ENCODE measurements at regions not wholly inside any gene's neighbourhood (a gene's known extent, or its start where the extent isn't known, plus 50 kb on each side); places are given as distances from the start of the nearest gene placed in this dataset.
"Not testable (repeated sequence)": the region's sequence is repeated elsewhere in the genome, so short reads cannot be mapped to it uniquely, and the experiment has no call there.

DNA sequence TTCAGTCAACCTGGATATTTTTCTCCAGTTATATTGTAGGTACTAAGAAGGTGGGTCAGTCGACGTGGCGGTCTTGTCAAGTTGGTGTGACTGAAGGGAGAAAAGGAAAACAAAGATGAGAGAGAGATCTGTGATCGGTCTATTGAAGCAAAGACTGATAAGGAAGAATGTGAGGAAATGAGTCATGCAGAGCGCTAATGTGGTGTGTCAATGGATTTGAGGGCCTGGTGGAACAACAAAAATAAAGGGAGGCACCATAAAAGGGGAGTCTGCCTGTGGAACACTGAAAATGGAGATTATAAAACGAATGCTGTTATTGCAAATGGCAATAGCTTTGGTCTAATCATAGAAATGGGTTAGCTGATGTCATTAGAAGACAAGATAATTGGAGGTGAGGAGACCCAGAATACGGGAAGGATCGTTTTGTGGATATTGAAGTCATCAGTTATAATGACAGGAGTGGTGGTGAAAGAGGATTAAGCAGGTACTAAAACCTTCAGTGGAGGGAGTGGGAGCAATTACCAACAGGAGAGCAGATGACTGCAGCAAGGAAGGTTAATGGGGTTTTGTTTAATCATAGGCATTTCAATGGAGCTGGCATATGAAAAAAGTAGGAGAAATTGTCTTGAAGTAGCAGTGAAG lies 599.1 kb upstream of the FSHR start:
- no peaks in the 10 kb centered on the region for H3K27me3 Mint-ChIP-seq
- intact Hi-C loops (cut with micrococcal nuclease): no loop called here
- no peaks in the 10 kb centered on the region for H3K9me3 Mint-ChIP-seq (ENCODE audit: insufficient read depth)
- H3K4me3 ChIP-seq (ENCODE audit: control extremely low read depth in 1 of 5, extremely low read depth in 1 of 5, insufficient read depth in 1 of 5, low read depth in 2 of 5, low read length in 4 of 5): no peak overlapping the region
- H3K9me3 ChIP-seq (ENCODE audit: control extremely low read depth in 1 of 3, control insufficient read depth in 2 of 3, insufficient read depth in 1 of 3, low read length in 2 of 3): no peaks in the 10 kb centered on the region
- ChIA-PET POLR2A (no interaction called here), CTCF (no interaction called here)
- H3K4me1 ChIP-seq (ENCODE audit: control insufficient read depth in 2 of 2, insufficient read depth in 2 of 2, low read length in 2 of 2): no peaks in the 10 kb centered on the region
- no peaks in the 10 kb centered on the region for H3K36me3 ChIP-seq (replicated peaks in 1 of 2; ENCODE audit: control extremely low read depth in 1 of 2, control insufficient read depth in 1 of 2, extremely low read depth in 1 of 2, insufficient read depth in 2 of 2, low read length in 1 of 2)
- no peak overlapping the region for H3K4me2 ChIP-seq (replicated peaks; ENCODE audit: low read depth, low read length, poor library complexity, severe bottlenecking)
- DNase-seq (no peak), ATAC-seq (ENCODE audit: low read depth) (no peak)
- TF ChIP-seq CTCF (IDR thresholded peaks at IDR 0.05) (no peak), EZH2 (IDR thresholded peaks at IDR 0.05; ENCODE audit: borderline replicate concordance, insufficient read depth, low read depth, low read length, poor library complexity, severe bottlenecking) (no peak)
- no peak overlapping the region for H3K27ac Mint-ChIP-seq
- no peaks in the 10 kb centered on the region for H3K27me3 ChIP-seq (replicated peaks in 1 of 4; ENCODE audit: control extremely low read depth in 1 of 4, control insufficient read depth in 3 of 4, insufficient read depth in 4 of 4, low read length in 3 of 4)
- no peaks in the 10 kb centered on the region for H4K20me1 ChIP-seq (ENCODE audit: control insufficient read depth, insufficient read depth, low read length, poor library complexity, severe bottlenecking)
- H2AFZ ChIP-seq (ENCODE audit: insufficient read depth, low read depth, low read length, poor library complexity, severe bottlenecking): no peak overlapping the region
- no peak overlapping the region for H3K9ac ChIP-seq (ENCODE audit: low read length)
- H3K4me1 Mint-ChIP-seq: no peaks in the 10 kb centered on the region
- H3K79me2 ChIP-seq (ENCODE audit: control insufficient read depth, insufficient read depth, low read length): no peaks in the 10 kb centered on the region
- H3K27ac ChIP-seq (ENCODE audit: low read length in 2 of 2): no peak overlapping the region
- 84% methylated on average over 8 of the region's 8 CpGs for WGBS (ENCODE audit: insufficient coverage)
- H3K4me3 Mint-ChIP-seq: no peak overlapping the region

- TF ChIP-seq EZH2 (IDR thresholded peaks at IDR 0.05; ENCODE audit: borderline replicate concordance, insufficient read depth, low read depth, low read length, poor library complexity, severe bottlenecking) (no peak), CTCF (IDR thresholded peaks at IDR 0.05) (no peak)
- H3K4me1 Mint-ChIP-seq: no peaks in the 10 kb centered on the region
- H3K9me3 Mint-ChIP-seq (ENCODE audit: insufficient read depth): peaks cover 6% of the 10 kb centered on the region
- ATAC-seq (ENCODE audit: low read depth) (no peak), DNase-seq (no peak)
- no peaks in the 10 kb centered on the region for H3K27me3 ChIP-seq (replicated peaks in 1 of 4; ENCODE audit: control extremely low read depth in 1 of 4, control insufficient read depth in 3 of 4, insufficient read depth in 4 of 4, low read length in 3 of 4)
- intact Hi-C loops (cut with micrococcal nuclease): no loop called here
- H3K27me3 Mint-ChIP-seq: no peaks in the 10 kb centered on the region
- no peak overlapping the region for H3K27ac Mint-ChIP-seq
- CTCF ChIA-PET: no interaction called here
- no peak overlapping the region for H3K9ac ChIP-seq (ENCODE audit: low read length)
- no peak overlapping the region for H3K4me2 ChIP-seq (replicated peaks; ENCODE audit: low read depth, low read length, poor library complexity, severe bottlenecking)
- H3K4me3 ChIP-seq (ENCODE audit: control extremely low read depth in 1 of 5, extremely low read depth in 1 of 5, insufficient read depth in 1 of 5, low read depth in 2 of 5, low read length in 4 of 5): no peak overlapping the region
- H3K79me2 ChIP-seq (ENCODE audit: control insufficient read depth, insufficient read depth, low read length): no peaks in the 10 kb centered on the region
- H4K20me1 ChIP-seq (ENCODE audit: control insufficient read depth, insufficient read depth, low read length, poor library complexity, severe bottlenecking): no peaks in the 10 kb centered on the region
- no CpG with 5 or more reads among the region's 2 CpGs for WGBS (ENCODE audit: insufficient coverage)
- H3K4me3 Mint-ChIP-seq: no peak overlapping the region
- POLR2A ChIA-PET: no interaction called here
- no peak overlapping the region for H3K27ac ChIP-seq (ENCODE audit: low read length in 2 of 2)
- H3K9me3 ChIP-seq (ENCODE audit: control extremely low read depth in 1 of 3, control insufficient read depth in 2 of 3, insufficient read depth in 1 of 3, low read length in 2 of 3): no peaks in the 10 kb centered on the region
- no peaks in the 10 kb centered on the region for H3K36me3 ChIP-seq (replicated peaks in 1 of 2; ENCODE audit: control extremely low read depth in 1 of 2, control insufficient read depth in 1 of 2, extremely low read depth in 1 of 2, insufficient read depth in 2 of 2, low read length in 1 of 2)
- H2AFZ ChIP-seq (ENCODE audit: insufficient read depth, low read depth, low read length, poor library complexity, severe bottlenecking): no peak overlapping the region
- H3K4me1 ChIP-seq (ENCODE audit: control insufficient read depth in 2 of 2, insufficient read depth in 2 of 2, low read length in 2 of 2): no peaks in the 10 kb centered on the region
Measured at GRCh38 chr2:49737606-49738005, 583.3 kb upstream of the FSHR start.

- H3K79me2 ChIP-seq (ENCODE audit: control insufficient read depth, insufficient read depth, low read length); H3K4me1 Mint-ChIP-seq; H3K27me3 ChIP-seq (replicated peaks in 1 of 4; ENCODE audit: control extremely low read depth in 1 of 4, control insufficient read depth in 3 of 4, insufficient read depth in 4 of 4, low read length in 3 of 4); H3K9me3 ChIP-seq (ENCODE audit: control extremely low read depth in 1 of 3, control insufficient read depth in 2 of 3, insufficient read depth in 1 of 3, low read length in 2 of 3); H3K4me3 ChIP-seq (ENCODE audit: control extremely low read depth in 1 of 5, extremely low read depth in 1 of 5, insufficient read depth in 1 of 5, low read depth in 2 of 5, low read length in 4 of 5); CTCF ChIA-PET; H3K27me3 Mint-ChIP-seq; H3K36me3 ChIP-seq (replicated peaks in 1 of 2; ENCODE audit: control extremely low read depth in 1 of 2, control insufficient read depth in 1 of 2, extremely low read depth in 1 of 2, insufficient read depth in 2 of 2, low read length in 1 of 2); H2AFZ ChIP-seq (ENCODE audit: insufficient read depth, low read depth, low read length, poor library complexity, severe bottlenecking); ATAC-seq (ENCODE audit: low read depth); DNase-seq; H3K4me1 ChIP-seq (ENCODE audit: control insufficient read depth in 2 of 2, insufficient read depth in 2 of 2, low read length in 2 of 2); H3K27ac Mint-ChIP-seq; H3K4me2 ChIP-seq (replicated peaks; ENCODE audit: low read depth, low read length, poor library complexity, severe bottlenecking); POLR2A ChIA-PET; H3K9ac ChIP-seq (ENCODE audit: low read length); H4K20me1 ChIP-seq (ENCODE audit: control insufficient read depth, insufficient read depth, low read length, poor library complexity, severe bottlenecking); intact Hi-C loops (cut with micrococcal nuclease); H3K4me3 Mint-ChIP-seq; H3K9me3 Mint-ChIP-seq (ENCODE audit: insufficient read depth); H3K27ac ChIP-seq (ENCODE audit: low read length in 2 of 2): not testable (repeated sequence)
- 82% methylated on average over 2 of the region's 4 CpGs for WGBS (ENCODE audit: insufficient coverage)
Measured at GRCh38 chr2:49732924-49733323, 578.6 kb upstream of the FSHR start.

Data from B cell (primary cell).